Dermis microvascular lymphatic vessel endothelial cell (primary cell): ENCODE measurements at regions not wholly inside any gene's neighbourhood (a gene's known extent, or its start where the extent isn't known, plus 50 kb on each side); places are given as distances from the start of the nearest gene placed in this dataset.

Experiments
- DNase-seq, 2 donors: peaks; one replicate each; pipeline versions ENCODE4 v3.0.0 to v3.0.0-alpha.2; 2010; ENCODE audit warnings: low read depth in 2 of 2

GRCh38 chr14:44712024-44712815, 205.1 kb upstream of the FSCB start:
- DNase-seq, result no peak

GRCh38 chr14:44701563-44702263, 194.6 kb upstream of the FSCB start:
- no peak for DNase-seq

- DNase-seq, result no peak
Measured at GRCh38 chr14:44700694-44701093, 193.6 kb upstream of the FSCB start.

- DNase-seq, result no peak
Measured at GRCh38 chr14:44700184-44700583, 193.1 kb upstream of the FSCB start.

- DNase-seq, result no peak
Measured at GRCh38 chr14:44699391-44699790, 192.3 kb upstream of the FSCB start.

- DNase-seq, result no peak
Measured at GRCh38 chr14:44669496-44669895, 162.4 kb upstream of the FSCB start.

GRCh38 chr14:44663136-44663535, 156.1 kb upstream of the FSCB start:
- no peak for DNase-seq

- no peak for DNase-seq
Measured at GRCh38 chr14:44662250-44662891, 155.3 kb upstream of the FSCB start.

- no peak for DNase-seq
Measured at GRCh38 chr14:44658389-44658696, 151.3 kb upstream of the FSCB start.

GRCh38 chr14:44657696-44658388, 150.8 kb upstream of the FSCB start:
- DNase-seq, result no peak

GRCh38 chr14:44657203-44657602, 150.1 kb upstream of the FSCB start:
- no peak for DNase-seq

- no peak for DNase-seq
Measured at GRCh38 chr14:44654591-44654990, 147.5 kb upstream of the FSCB start.

GRCh38 chr14:44653641-44654040, 146.6 kb upstream of the FSCB start:
- no peak for DNase-seq

- no peak for DNase-seq
Measured at GRCh38 chr14:44652640-44653039, 145.6 kb upstream of the FSCB start.

GRCh38 chr14:44649061-44649460, 142.0 kb upstream of the FSCB start:
- DNase-seq, result no peak

GRCh38 chr14:44640416-44640815, 133.3 kb upstream of the FSCB start:
- no peak for DNase-seq

GRCh38 chr14:44639781-44640385, 132.8 kb upstream of the FSCB start:
- DNase-seq, result no peak

GRCh38 chr14:44634692-44635091, 127.6 kb upstream of the FSCB start:
- DNase-seq, result no peak

- no peak for DNase-seq
Measured at GRCh38 chr14:44626423-44626822, 119.3 kb upstream of the FSCB start.

- no peak for DNase-seq
Measured at GRCh38 chr14:44625098-44625497, 118.0 kb upstream of the FSCB start.

- DNase-seq, result no peak
Measured at GRCh38 chr14:44620121-44621019, 113.3 kb upstream of the FSCB start.
